ENCODE measurements at regions not wholly inside any gene's neighbourhood (a gene's known extent, or its start where the extent isn't known, plus 50 kb on each side); places are given as distances from the start of the nearest gene placed in this dataset.

DNA sequence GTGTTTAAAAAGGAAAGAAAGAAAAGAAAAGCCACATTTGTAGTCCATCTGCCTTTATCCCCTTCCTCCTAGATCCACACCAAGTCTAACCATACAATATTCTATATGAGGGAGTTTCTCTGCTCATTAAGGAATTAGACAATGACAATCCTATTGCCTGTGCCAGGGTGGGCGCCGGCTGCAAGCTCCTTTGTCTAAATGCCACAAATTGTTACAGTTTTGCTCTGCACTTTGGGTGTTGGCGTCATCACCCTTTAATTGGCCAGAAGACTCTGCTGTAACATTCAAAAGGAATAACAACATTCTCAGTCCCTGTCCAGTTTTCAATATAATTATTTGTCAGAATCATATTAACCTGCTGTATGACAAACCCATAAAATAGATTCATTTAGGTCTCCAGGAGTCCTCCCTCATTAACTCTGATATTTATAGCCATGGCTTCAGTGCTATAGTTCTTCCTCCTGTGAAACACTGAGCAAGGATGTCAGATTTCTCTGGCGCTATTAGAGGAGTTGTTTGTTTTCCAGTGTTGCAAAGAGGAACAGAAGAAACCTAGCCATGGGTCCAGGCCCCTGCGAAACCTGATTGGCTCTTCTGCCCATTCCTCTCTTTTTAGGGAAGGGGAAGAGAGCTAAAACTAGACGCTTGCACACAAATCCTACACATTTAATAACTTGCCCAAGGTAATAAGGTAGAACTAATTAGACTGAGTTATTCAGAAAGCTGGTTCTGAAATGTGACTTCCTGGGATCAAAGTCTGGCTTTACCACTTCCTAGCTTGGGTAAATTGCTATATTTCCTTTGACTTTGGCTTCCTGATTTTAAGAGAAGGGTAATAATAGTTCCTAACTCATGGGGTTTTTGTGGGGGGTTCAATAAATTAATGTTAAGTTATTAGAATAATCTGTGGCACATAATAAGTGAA, 112.4 kb downstream of the CD47 start:
- 90% methylated on average over 6 of the region's 6 CpGs for WGBS
- H3K27ac ChIP-seq (ENCODE audit: low read depth): no peak overlapping the region
- no peak for DNase-seq (ENCODE audit: extremely low spot score)

DNA sequence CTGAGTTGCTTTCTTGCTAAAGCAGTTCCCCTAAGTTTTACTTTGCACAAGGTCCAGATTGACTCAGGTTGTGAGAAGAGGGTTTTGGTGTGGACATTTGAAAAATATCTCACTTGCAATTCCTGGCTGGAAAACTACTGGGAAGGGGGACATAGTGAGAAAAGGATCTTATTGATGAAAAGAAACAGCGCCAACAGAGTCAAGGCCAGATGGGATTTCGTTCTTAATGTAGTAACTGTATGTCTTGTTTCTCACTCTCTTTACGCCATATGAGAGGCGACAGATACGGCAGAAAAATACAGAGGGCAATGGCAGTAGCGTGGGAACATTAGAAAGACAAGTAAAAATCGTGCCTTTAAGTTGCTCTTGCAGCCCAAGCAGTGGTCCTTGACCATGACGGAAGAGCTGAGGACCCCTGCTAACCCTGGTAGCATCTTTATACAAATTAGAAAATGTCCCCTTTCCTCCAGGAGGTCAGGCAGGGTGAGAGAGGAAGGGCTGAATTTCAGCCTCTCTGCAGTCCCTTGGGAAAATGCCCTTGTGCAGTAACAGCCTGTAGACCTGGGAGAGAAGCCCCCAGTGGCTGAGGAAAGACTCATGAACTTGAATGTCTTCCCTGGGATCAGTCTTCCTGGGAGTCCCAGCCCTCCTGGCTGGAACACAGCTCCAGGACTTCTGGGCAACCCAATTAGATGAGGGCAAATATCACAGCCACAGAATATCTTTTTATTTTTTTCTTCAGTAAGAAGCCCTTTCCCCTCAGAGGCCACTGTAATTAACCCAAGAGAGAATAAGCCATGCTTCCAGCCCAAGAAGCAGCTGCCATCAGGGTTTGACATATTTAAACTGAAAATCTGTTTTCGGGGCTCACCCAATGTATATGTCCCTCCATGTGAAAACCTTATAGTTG, 113.4 kb downstream of the CD47 start:
- no peak for DNase-seq (ENCODE audit: extremely low spot score)
- no peaks in the 10 kb centered on the region for H3K4me1 ChIP-seq (ENCODE audit: insufficient read depth)
- H3K4me3 ChIP-seq (ENCODE audit: low read depth, low read length): no peak overlapping the region
- H3K27ac ChIP-seq (ENCODE audit: low read depth): no peak overlapping the region
- 95% methylated on average over 9 of the region's 9 CpGs for WGBS
- H3K36me3 ChIP-seq (ENCODE audit: insufficient read depth): no peaks in the 10 kb centered on the region

More for the DNA sequence above, 112.4 kb downstream of the CD47 start:
- Histone ChIP-seq H3K36me3 (ENCODE audit: insufficient read depth) (no peaks in the 10 kb centered on the region), H3K4me1 (ENCODE audit: insufficient read depth) (no peaks in the 10 kb centered on the region), H3K4me3 (ENCODE audit: low read depth, low read length) (no peak overlapping the region)

DNA sequence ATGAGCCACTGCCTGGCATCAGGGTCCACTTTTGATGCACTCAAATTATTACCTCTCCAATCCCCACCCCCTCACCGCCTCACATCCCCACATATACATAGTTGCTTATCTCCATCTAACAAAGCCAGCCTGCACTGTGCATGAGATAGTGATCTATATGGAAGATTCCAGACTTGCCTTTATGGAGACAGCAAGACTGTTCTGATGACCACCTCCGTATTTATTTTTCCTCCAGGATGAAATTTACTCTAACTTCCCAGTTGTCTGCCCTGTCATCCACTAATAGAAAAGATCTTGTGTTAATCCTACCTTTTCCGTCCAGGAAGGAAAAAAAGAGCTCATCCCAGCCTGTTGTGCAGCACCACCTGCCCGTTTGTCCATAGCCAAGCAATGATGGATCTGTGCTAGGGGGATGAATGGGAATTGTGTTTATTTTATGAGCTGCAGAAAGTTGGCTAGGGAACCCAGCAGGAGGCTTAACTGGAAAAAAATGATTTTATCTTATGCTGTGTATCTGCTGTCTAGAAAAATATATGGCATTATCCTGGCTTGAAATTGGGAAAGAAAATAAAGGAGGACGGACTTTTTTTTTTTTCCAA, 114.5 kb downstream of the CD47 start:
- Histone ChIP-seq H3K36me3 (ENCODE audit: insufficient read depth) (no peaks in the 10 kb centered on the region), H3K4me3 (ENCODE audit: low read depth, low read length) (no peak overlapping the region), H3K4me1 (ENCODE audit: insufficient read depth) (no peaks in the 10 kb centered on the region), H3K27ac (ENCODE audit: low read depth) (no peak overlapping the region)
- 78% methylated on average over 5 of the region's 5 CpGs for WGBS
- no peak for DNase-seq (ENCODE audit: extremely low spot score)

DNA sequence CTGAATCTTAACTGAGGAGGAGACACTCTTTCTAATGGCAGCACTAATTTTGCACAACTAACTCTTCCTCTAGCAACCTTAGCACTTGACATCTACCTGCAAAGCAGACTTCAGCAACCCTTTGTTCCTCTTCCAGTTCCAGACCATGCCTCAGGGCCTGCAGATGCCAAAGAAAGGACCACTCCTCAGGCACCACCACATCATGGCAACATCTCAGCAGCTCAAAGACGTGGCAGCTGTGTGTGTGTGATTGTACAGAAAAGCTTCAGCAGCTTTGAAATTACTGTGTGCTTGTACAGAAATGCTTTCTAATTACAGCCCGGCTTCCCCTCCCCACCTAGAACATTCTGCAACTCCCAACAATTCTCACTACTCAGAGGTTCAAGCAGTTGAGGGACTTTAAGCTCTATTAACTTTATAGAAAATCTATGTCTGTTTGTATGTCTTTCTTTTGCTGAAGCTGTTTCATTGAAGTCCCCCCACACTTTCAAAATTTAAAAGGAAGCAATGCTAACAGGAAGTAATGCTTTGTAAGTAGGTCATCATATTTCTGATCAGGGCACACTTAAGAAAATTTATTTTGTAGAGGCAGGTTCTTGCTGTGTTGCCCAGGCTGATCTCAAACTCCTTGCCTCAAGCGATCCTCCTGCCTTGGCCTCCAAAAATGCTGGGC, 115.2 kb downstream of the CD47 start:
- Histone ChIP-seq H3K27ac (ENCODE audit: low read depth) (no peak overlapping the region), H3K4me3 (ENCODE audit: low read depth, low read length) (no peak overlapping the region), H3K4me1 (ENCODE audit: insufficient read depth) (no peaks in the 10 kb centered on the region), H3K36me3 (ENCODE audit: insufficient read depth) (no peaks in the 10 kb centered on the region)
- WGBS: 93% methylated on average over 3 of the region's 3 CpGs
- DNase-seq (ENCODE audit: extremely low spot score): no peak

DNA sequence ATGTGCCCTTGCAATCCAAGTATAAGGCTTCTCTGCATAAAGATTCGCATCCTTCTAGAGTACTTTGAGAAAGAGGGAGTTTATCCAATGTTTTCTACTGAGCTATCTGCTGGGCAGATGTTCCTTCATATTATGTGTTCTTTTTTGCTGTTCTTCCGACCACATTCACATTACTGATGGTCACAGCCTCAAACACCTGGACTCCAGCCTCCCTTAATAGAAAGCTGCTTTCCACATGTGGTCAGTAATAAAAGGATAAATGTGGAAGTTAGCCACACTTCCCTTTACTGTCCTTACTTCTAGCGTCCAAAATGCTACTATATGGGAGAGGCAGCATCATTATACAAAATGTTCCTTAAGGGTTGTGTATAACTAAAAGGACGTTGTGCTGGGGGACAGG, 116.9 kb downstream of the CD47 start:
- no peak for DNase-seq (ENCODE audit: extremely low spot score)
- Histone ChIP-seq H3K4me3 (ENCODE audit: low read depth, low read length) (no peak overlapping the region), H3K36me3 (ENCODE audit: insufficient read depth) (no peaks in the 10 kb centered on the region), H3K4me1 (ENCODE audit: insufficient read depth) (no peaks in the 10 kb centered on the region), H3K27ac (ENCODE audit: low read depth) (no peak overlapping the region)
- 82% methylated on average over 4 of the region's 4 CpGs for WGBS

DNA sequence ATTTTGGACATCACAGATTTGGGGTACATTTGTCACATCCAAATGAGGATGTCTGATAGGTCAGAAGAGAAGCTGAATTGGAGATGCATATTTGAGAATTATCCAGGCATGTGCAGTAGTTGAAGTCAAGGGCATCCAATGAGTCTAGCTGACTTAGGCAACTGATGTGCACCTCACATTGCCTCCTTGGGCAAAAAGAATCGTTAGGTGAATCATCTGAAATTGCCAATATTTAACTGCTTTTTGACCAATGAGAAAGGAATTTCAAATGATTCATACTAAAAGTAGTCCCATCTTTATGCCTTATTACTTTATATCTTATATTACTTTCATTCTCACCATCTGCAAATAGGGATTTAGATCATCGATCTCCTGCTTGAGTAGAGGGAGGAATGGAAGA, 117.7 kb downstream of the CD47 start:
- 81% methylated on average over 2 of the region's 2 CpGs for WGBS
- H3K4me3 ChIP-seq (ENCODE audit: low read depth, low read length): no peak overlapping the region
- no peak overlapping the region for H3K27ac ChIP-seq (ENCODE audit: low read depth)
- H3K36me3 ChIP-seq (ENCODE audit: insufficient read depth): no peaks in the 10 kb centered on the region
- DNase-seq (ENCODE audit: extremely low spot score): no peak
- no peaks in the 10 kb centered on the region for H3K4me1 ChIP-seq (ENCODE audit: insufficient read depth)

DNA sequence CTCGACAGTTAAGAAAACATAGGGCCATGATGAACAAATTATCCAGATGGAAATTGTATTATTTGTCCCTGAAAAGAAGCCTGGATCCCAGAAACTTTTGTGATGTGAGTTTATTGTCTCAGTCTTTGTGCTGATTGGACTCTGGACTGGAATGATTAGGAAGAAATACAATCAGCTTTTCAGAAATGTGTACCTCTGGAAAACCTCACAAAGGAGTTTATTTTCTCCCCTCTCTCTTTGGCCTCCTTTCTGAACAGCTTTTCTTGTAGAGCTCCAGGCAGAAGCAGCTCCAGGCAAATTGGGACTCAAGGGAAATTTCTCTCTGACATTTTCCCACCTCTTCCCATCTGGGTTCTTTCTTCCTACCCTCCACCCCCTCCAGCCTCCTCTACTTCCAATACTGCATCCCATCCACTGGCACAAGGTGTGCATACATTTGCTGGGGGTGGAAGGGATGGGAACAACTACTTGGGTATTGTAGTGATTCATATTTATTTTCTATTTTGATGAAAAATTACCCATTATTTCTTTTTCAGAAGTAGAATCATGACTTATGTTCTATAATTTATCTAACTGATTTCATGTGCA, 119.7 kb downstream of the CD47 start:
- WGBS: 80% methylated on average over 1 of the region's 1 CpG
- Histone ChIP-seq H3K36me3 (ENCODE audit: insufficient read depth) (no peaks in the 10 kb centered on the region), H3K4me3 (ENCODE audit: low read depth, low read length) (no peak overlapping the region), H3K27ac (ENCODE audit: low read depth) (no peak overlapping the region), H3K4me1 (ENCODE audit: insufficient read depth) (no peaks in the 10 kb centered on the region)
- DNase-seq (ENCODE audit: extremely low spot score): no peak

DNA sequence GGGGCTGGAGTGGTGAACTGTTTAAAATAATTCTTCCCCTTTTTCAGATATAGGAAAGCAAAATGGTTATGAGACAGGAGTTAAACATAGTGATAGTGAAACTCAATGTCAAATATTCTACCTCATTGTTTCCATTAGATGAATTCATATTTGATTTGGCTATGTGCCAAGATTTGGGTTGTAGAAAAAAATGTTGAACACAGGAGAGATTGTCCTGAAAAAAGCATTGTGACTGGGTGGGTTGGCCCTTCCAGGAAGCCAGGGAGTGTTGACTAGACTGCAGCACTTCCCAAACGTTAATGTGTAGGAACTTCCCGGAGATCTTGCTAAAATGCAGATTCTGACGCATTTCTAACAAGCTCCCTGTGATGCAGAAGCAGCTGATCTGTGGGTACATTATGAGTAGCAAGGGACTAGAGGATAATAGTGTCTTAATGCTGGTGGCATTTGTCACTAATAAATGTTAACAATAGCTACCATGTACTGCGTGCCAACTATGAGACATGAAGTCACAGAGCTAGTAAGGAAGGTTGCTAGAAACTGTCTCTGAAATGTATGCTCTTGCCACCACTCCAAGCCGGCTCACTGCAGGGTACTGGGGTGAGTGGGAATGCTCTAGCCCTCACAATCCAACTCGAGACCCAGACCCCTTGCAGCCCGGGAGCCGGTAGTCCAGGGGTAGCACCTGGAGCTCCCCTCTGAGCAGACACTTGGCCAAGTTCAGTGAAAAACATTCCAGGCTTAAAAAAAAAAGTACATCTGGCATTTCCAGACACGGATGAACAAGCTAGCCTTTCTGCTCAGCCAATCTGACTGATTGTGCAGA, 120.6 kb downstream of the CD47 start:
- peak; percentile 51 for DNase-seq (ENCODE audit: extremely low spot score)
- 48% methylated on average over 9 of the region's 9 CpGs for WGBS
- Histone ChIP-seq H3K27ac (ENCODE audit: low read depth) (no peak overlapping the region), H3K4me3 (ENCODE audit: low read depth, low read length) (no peak overlapping the region), H3K36me3 (ENCODE audit: insufficient read depth) (no peaks in the 10 kb centered on the region), H3K4me1 (ENCODE audit: insufficient read depth) (no peaks in the 10 kb centered on the region)

DNA sequence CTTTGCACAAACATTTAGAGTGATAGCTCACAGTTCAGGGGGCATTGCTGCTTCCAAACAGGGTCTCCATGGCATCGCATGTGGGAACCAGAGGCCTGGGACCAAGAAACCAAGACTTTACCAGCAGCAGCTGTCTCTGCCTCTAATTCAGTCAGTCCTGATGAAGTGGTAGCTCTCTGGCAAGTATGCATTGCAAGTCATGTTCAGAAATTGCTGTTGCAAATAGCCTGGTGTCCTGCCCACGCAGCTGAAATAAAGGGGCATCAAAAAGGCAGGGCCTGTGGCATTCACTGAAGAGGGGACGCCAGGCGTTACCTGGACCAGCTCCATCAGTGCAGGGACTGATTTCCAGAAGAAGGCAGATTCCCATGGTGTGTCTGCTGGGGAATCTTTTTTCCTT, 121.3 kb downstream of the CD47 start:
- H3K27ac ChIP-seq (ENCODE audit: low read depth): no peak overlapping the region
- no peaks in the 10 kb centered on the region for H3K36me3 ChIP-seq (ENCODE audit: insufficient read depth)

DNA sequence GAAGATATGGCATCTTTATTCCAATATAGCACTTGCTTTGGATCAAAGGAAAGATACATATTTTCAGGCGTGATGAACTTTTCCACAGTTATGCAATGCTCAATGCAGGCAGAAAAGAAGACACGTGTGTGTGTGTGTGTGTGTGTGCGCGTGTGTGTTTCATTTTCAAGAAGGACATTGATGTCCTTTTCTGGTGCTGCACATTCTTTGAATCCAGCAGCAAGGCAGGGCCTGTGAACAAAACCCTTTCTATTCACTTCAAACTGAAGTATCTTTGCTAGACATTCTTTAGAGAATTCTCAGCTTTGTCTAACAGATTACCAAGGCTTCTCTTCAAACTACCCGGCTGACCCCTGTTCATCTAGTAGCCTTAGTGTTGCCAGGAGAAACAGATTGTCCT, 124.6 kb downstream of the CD47 start:
- no peak overlapping the region for H3K27ac ChIP-seq (ENCODE audit: low read depth)
- no peaks in the 10 kb centered on the region for H3K36me3 ChIP-seq (ENCODE audit: insufficient read depth)
- WGBS: 86% methylated on average over 5 of the region's 5 CpGs
- H3K4me3 ChIP-seq (ENCODE audit: low read depth, low read length): no peak overlapping the region
- no peak for DNase-seq (ENCODE audit: extremely low spot score)
- no peaks in the 10 kb centered on the region for H3K4me1 ChIP-seq (ENCODE audit: insufficient read depth)

More for the DNA sequence above, 121.3 kb downstream of the CD47 start:
- H3K4me1 ChIP-seq (ENCODE audit: insufficient read depth): no peaks in the 10 kb centered on the region
- H3K4me3 ChIP-seq (ENCODE audit: low read depth, low read length): no peak overlapping the region
- DNase-seq (ENCODE audit: extremely low spot score): no peak
- WGBS: 95% methylated on average over 4 of the region's 4 CpGs

DNA sequence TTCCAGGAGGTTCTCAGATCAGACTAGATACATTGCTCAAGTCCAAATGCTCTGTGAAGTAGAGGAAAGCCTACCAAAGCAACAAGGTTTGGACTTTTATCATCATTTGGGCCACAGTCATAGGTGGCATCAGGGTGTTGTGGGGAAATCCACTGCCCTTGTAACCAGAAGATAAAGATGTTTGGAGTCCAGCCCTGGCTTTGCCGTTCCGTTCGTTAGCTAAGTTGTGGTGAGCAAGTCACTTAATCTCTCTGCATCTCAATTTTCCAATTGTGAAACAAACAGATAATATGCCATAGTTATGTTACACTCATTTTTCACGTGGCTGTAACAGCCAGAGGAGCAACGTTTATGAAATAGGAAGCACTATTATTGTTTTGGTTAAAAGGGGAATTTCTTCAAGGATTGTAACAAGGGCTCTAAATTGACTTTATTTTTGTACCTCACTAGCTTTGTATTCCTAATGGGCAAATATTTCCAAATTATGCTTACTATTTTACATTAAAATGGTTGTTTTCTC, 125.6 kb downstream of the CD47 start:
- H3K4me1 ChIP-seq (ENCODE audit: insufficient read depth): no peaks in the 10 kb centered on the region
- 72% methylated on average over 5 of the region's 5 CpGs for WGBS
- H3K36me3 ChIP-seq (ENCODE audit: insufficient read depth): no peaks in the 10 kb centered on the region
- H3K27ac ChIP-seq (ENCODE audit: low read depth): no peak overlapping the region
- H3K4me3 ChIP-seq (ENCODE audit: low read depth, low read length): no peak overlapping the region
- DNase-seq (ENCODE audit: extremely low spot score): no peak

DNA sequence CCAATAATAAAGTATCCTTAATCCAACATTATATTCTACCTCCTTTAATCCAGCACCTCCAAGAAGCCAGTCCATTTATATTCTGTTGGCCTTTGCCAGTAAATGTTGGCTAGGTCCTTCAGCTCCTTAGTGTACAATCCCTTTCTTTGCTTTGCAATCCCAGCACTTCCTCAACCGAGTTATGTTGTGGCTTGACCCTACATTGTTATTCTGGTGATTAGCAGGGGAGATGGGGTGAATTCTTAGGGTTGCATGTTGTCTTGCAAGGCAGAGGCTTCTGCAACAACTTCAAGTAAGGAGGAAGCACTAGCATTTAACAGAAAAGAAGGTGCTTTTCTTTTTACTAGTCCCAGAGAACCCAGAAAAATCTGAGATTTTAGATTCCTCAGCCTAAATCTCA, 127.2 kb downstream of the CD47 start:
- 81% methylated on average over 1 of the region's 1 CpG for WGBS

More for the DNA sequence above, 127.2 kb downstream of the CD47 start:
- Histone ChIP-seq H3K4me3 (ENCODE audit: low read depth, low read length) (no peak overlapping the region), H3K4me1 (ENCODE audit: insufficient read depth) (no peaks in the 10 kb centered on the region), H3K27ac (ENCODE audit: low read depth) (no peak overlapping the region), H3K36me3 (ENCODE audit: insufficient read depth) (no peaks in the 10 kb centered on the region)
- no peak for DNase-seq (ENCODE audit: extremely low spot score)
